ENCODE measurements at regions not wholly inside any gene's neighbourhood (a gene's known extent, or its start where the extent isn't known, plus 50 kb on each side); places are given as distances from the start of the nearest gene placed in this dataset.

DNA sequence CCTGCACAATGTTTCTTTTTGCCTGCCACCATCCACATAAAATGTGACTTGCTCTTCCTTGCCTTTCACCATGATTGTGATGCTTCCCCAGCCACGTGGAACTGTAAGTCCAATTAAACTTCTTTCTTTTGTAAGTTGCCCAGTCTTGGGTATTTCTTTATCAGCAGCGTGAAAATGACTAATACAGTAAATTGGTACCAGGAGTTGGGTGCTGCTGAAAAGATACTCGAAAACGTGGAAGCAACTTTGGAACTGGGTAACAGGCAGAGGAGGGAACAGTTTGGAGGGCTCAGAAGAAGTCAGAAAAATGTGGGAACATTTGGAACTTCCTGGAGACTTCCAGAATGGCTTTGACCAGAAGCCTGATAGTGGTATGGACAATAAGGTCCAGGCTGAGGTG, 425.3 kb downstream of the GPATCH2 start:
- DNase-seq (ENCODE audit: low read depth), result no peak

DNA sequence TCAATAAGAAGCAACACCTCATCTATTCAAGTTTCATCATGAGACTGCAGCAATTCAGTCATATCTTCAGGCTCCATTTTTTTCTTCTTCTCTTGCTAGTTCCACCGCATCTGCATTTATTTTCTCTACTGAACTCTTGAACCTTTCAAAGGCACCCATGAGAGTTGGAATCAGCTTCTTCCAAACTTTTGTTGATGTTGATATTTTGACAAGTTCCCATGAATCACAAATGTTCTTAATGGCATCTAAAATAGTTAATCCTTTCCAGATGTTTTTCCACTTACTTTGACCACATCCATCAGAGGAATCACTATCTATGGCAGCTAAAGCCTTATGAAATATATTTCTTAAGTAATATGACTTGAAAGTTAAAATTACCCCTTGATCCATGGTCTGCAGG, 434.3 kb downstream of the GPATCH2 start:
- no peak for DNase-seq (ENCODE audit: low read depth)

DNA sequence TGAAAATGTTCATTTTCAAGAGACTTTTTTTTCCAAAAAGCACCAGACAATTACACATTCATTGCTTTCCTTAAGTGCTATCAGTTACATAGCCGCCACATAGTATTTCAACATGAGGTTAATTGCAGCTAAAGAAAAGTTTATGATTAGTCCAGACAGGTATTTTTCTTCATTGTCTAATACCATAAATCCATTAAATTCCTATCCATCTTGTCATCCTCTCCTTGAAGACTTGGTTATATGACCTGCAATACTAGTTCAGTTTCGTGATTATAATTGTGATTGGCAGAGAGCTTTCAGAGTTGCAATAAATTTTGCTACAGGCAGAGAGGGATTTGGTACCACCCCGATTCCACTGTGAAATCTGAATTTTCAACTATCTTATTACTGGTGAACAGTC, 437.7 kb downstream of the GPATCH2 start:
- no peak for DNase-seq (ENCODE audit: low read depth)

DNA sequence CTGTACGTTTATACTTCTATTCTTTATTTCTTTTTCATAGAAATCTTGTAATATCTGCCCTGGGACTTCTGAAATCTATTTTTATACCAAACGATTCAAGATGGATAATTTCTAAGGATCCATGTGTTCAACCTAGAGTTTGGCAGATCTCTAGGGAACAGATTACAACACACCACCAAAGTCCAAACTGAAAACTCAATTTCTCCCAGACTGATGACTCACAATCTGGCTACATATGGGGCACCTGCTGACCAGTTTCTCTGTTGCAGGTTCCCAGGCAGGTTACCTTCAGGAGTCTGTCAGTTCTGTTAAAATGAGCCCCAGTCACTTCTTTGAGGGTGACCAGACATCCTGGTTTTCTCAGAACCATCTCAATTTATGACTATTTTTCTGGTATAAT, 439.4 kb downstream of the GPATCH2 start:
- no peak for DNase-seq (ENCODE audit: low read depth)

DNA sequence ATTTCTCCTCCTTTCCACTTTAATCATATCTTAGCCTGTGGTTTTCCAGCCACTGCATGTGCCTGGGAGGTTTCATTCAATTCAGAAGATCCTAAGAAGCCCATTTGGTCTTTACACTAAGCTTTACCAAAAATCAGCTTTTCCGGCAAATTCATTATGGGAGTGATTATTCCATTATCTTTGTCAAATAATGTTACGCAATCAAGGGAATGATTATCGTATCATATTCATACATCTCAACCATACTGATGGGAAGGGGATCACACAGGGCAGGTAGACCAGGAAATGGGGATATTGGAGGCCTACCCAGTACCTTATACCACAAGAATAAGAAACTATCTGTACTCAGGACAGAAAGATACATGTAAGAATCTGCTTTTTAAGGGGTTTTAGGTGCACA, 440.5 kb downstream of the GPATCH2 start:
- no peak for DNase-seq (ENCODE audit: low read depth)

DNA sequence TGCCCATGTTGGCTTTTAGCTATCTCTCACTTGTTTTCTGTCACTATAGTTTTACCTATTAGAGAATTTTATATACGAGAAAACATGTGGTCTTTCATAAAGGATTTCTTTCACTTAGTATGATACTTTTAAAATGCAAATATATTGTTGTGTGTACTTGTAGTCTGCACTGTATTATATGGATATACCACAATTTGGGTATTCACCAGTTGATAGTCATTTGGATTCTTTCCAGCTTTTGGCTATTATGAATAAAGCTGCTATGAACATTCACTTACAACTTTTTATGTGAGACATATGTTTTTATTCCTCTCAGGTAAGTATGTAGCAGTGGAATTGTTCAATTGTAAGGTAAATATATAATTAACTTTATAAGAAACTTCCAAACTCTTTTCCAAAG, 441.5 kb downstream of the GPATCH2 start:
- DNase-seq (ENCODE audit: low read depth), result no peak

DNA sequence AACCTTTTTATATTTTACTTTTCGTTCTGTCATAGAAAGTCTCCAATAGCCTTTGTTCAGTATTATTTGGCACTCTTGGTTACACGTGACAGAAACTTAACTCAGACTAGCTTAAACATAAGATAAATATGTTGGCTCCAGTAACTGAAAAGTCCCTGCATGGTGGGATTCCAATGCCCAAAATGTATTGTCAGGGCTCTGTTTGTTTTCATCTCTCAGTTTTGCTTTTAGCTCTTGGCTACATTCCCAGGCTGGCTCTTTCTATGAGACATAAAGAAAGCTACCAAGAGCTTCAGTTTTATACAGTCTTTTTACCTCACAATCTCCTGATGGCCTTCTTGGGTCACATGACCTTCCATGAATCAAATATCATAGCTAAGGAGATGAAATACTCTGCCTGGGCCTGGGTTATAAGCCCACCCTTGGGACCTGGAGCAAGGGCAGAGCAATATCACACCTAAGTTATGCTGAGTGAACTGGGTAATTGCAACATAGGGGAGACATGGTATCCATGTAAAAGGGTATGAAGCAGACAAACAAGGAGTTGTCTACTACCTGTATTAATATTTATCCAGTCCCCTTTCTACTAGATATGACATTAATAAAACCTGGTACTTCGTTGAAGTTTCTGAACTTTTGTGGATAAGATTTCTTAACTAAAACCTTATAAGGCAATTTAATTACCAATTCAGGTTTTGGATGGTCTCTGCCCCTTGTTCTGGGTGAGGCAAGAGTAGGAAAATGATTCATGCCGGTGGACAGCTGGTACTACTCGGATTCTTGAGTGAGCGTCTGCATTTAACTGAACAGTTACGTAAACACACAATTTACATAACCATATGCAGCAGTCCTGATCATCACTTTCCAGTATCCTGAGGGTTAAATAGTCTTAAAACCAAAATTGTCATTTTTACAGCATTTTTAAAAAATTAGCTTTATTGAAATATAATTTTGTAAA, 442.3 kb downstream of the GPATCH2 start:
- DNase-seq (ENCODE audit: low read depth), result no peak

DNA sequence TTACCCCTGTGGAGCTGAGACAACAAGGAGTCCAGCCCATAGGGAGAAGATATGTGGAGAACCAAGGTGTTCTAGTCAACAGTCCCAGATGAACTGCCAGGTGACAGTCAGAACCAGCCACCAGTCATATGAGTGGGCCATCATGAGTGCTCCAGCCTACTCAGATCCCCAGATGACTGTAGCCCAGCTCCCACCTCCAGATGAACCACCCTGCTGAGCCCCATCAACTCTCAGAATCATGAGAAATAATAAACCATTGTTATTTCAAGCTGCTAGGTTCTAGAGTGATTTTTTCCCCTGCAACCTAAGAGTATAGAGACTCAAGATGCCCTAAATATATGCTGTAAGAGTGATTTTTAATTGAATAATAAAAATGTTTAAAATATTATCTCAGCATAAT, 444.2 kb downstream of the GPATCH2 start:
- no peak for DNase-seq (ENCODE audit: low read depth)

DNA sequence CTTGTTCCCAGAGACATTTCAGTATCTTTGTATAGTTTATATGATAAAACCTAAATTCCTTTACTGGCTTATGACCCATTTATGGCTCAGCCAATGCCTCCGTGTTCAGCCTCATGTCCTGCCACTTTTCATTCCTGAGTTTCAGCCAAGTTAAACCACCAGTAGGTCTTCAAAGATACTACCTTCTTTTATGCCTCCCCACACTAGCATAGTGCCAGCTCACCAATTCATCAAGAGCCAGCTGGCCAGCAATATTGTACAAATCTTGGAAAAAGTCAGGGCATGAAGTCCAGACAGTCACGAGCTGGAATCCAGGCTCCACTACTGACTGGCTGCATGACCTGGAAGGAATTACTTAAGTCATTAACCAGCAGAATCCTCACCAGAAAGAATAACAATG, 446.0 kb downstream of the GPATCH2 start:
- DNase-seq (ENCODE audit: low read depth), result no peak

DNA sequence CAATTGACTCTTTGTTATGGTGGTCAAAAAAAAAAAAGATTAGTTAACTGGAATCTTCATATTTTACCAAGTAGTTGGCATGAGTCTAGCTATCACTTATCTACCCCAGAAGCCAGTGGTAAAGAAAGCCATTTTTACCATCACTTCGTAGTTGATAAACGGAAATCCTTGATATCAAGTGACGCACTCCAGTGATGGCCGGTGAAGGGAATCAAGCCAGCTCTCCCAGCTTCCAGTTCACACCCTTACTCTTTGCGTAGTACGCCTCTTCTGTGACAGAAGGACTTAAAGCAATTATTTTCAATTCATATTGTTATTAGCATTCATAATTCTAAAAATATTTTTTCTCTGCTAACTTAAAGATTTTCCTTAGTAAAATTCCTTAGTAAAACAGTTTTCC, 447.9 kb downstream of the GPATCH2 start:
- no peak for DNase-seq (ENCODE audit: low read depth)

DNA sequence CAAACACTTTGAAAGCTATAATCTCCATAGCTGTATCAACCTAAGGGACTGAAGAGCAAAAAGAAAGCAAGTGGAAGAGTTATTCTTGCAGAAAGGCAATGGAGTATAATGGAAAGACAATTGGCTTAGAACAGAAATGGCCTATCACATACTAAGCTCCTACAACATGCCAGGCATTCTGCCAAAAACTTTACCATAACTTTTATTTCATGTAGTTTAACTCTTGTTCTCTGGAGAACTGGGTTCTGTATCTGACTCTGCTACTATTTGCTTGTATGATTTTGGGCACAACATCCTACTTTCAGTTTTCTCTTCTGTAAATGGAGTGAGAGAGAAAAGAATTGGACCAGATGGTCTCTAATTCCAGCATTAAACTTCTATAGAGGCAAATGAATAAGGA, 449.1 kb downstream of the GPATCH2 start:
- no peak for DNase-seq (ENCODE audit: low read depth)

DNA sequence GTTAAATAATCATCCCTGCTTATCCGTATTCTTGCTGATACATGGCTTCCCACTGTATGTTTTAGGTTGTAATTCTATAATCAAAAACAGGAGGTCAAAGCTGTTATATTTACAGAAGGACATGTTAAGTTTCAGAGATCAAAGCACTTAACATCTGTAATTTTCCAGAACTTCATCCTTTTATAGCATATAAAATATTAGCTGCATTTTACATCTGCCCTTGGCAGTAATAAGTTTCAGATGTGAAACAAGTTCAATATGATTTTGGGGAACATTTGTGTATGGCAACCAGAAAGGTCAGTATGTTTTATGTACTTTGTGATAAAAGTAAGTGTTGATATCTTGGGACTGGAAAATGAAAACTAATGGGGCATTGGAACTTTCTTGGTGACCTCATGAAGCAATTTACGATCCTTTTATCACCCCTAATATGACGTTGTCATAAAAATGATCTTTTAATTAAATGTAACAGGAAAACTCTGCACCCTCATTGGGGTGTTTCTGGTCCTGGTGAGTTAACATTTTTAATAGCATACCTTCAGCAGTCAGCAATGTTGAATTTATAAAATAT, 449.6 kb downstream of the GPATCH2 start:
- no peak for DNase-seq (ENCODE audit: low read depth)

DNA sequence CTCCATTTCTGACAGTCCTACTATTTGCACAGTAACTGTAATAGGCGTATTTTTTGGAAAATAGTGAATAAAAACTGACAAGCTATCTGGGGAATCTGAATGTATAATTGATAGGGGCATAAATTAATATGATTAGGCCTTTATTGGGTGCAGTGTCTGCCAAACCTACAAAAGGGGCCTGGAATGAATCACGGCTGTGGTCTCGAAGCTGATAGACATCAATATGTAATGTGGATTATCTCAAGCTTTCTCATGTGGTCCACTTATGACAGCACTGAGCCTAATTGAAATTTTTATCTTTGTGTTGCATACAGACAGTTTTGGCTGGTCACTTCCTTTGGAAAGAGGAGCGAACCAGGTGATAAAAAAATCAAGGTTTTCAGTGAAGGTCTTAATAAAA, 450.4 kb downstream of the GPATCH2 start:
- no peak for DNase-seq (ENCODE audit: low read depth)

DNA sequence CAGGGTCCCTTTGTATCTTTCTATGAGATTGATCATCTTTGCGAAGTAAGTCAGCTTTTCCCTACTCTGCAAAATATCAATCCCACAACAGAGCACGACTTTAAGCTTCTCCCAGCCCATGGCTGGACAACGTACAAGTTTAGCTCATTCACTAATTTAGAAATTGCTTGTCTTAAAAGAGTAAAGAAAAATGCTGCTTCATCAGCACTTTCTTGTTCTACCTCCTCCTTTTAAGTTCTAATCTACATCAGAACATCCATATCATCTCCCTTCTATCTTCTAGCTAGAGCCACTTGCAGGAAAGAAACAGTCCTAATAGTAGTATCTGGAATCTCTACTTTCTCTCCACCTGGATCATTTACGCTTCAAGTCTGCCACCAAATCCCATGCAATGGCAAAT, 441.2 kb upstream of the ESRRG start:
- DNase-seq (ENCODE audit: low read depth), result no peak

DNA sequence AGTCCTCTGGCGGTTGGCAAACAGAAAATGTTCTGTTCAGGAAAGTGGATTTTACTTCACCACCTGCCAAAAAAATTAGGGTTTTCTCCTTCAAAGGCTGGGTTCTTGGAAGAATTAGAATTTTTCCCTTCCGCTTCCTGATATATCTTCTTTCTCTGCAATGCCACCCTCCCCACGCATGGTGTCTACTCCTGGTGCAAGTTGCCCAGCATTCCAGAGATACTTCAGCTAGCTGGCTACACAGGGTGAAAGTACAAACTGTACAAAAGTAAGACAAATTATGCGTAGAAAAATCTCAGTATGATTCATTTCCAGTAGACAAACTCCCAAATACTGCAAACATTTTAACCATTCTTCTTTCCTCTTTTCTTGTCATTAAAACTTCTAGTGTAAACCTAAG, 430.1 kb upstream of the ESRRG start:
- no peak for DNase-seq (ENCODE audit: low read depth)

DNA sequence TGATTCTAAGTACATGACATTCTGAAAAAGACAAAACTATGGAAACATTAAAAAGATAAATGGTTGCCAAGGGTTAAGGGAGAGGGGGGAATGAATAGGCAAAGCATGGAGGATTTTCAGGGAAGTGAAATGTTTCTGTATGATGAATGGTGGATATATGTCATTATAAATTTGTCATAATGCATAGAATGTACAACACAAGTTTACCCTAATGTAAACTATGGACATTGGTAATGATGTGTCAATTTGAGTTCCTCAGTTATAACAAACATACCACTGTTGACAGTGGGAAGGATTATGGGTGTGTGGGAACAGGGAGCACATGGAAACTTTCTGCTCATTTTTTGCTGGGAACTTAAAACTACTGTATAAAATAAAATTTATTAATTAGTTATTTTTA, 427.1 kb upstream of the ESRRG start:
- no peak for DNase-seq (ENCODE audit: low read depth)

DNA sequence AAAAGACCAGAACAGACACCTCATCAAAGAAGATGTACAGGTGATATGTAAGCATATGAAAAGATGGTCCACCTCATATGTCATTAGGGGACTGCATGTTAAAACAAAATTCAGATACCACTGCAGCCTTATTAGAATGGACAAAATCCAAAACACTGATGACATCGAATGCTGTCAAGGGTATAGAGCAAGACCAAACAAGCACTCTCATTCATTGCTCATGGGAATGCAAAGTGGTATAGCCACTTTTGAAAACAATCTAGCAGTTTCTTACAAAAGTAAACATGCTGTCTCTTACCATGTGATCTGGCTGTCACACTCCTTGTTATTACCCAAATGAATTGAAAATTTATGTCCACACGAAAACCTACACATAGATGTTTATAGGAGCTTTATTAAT, 426.6 kb upstream of the ESRRG start:
- DNase-seq (ENCODE audit: low read depth), result no peak

DNA sequence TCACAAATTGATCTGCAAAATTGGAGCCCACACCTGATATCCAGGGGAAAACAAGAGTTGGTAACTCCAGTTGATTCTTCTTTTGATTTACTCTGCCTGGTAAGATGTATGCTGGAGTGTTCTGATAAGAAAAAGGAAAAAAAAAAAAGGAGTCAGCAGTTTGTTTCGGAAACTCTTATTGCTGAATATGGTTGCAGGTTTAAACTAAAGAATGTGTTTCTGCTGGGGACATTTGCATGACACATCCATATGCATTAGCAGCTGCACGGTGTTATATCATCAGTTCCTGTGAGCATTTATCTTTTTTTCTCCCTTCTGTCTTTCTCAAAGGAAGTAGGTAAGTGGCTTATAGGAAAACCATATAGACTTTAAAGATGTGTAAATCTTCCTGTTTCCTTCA, 418.5 kb upstream of the ESRRG start:
- no peak for DNase-seq (ENCODE audit: low read depth)

DNA sequence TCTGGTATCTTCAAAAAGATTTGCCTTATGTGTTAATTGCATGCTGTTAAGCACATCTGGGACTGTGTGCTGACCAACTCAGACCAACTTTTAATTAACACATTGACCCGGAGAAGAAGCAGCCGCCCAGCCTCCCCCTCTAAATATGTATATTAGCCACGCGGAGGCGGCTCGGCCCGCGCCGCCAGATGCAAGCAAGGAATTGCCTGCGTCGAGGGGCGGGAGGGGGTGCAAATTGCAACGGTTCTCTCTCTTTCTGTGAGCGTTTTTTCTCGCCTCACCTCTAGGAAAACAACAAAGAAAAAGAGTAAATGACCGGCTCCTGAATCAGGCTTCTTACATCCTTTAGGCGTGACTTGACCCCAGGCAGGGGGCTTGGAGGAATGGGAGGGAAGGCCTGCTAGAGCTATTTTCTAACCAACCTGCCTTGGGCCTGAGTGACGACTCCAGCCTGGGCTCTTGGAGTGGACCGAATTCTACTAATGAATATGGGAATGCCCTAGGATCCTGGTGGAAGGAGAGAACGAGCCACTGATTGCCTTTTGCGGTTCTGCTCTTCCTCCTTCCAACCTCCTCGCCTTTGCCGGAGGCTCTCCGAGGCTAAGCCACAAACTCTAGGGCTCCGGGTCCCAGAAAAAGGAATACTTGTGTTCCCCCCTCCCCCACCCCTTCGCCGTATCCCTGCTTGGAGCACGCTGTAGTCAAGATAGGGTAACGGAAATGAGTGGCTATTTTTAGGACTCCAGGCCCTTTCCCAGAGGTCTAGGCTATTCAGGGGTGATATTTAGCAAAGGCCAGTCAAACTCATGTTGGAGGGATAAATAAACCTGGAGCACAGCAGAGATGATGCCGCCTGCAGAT, 417.0 kb upstream of the ESRRG start:
- DNase-seq (ENCODE audit: low read depth), result no peak

DNA sequence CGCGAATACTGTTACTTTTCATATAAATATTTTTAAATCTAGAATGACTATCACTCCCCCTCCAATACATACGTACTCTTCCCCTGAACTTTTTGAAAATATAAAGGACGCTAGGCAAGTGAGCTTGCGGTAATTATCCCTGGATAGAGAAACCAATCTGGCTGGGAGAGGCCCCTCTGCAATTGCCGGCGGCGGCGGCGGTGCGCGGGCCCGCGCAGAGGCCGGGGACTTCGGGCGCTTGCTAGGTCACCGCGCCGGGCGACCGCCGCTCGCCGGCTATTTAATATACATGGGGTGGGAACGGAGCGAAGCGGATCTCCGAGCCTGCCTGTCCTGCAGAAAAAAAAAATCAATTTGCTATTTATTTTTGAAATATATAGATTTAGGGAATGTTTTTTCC, 416.3 kb upstream of the ESRRG start:
- DNase-seq (ENCODE audit: low read depth), result no peak

DNA sequence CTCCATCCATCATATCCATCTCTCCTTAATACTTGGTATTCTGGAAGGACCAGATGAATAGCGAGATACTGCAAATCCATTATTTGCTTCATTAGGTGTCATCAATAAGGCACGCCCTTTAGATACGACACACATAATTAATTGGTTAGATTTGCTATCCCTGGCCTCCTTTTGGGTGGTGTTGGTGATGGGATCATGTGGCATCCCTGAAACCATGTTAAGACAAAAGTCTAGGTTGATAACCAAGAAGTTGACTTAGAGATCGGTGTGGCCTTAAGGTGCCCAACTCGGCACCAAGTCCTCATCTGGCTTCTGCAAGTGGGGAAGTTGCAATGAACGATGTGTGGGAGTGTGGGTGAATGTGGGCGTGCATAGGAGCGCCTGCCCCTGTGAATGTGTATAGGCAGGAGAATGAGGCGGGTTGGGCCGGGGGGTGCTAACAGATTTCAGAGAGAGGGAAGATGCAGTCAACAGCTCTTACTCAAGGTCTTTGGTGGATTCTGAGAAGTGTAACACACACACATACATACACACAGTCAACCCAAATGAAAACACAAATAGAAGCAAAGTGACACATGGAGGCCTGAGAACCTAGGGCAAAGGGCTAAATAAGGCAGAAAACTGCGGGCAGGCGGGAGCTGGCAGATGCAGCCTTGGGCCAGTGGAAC, 415.7 kb upstream of the ESRRG start:
- DNase-seq (ENCODE audit: low read depth), result no peak

DNA sequence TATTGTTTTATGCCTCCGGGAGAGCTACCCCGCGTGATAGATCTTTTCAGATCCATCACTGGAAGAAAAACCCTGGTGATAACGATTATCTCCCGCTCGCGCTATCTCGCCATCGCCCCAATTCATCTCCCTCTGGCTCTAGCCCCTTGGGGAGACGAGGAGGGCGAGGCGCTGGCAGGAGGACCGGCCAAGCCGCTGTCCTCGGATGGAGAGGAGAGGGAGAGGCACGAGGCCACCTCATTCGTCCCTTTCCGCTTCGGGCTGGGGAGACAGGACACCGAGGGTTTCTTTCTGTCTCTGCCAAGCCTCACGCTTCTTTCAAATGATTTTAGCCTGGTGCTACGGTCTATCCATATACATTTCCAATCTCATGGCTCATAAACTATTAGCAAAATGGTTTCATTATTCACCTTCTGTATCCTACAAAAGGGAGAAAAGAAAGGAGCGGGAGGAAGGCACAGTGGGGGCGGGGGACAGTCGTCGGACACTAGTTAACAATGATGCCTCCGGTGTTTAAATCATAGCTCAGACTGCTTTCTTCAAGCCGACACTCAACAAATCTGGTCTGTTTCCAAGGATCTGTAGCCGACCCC, 415.0 kb upstream of the ESRRG start:
- DNase-seq (ENCODE audit: low read depth), result no peak
